DND-41 (cell line): ENCODE measurements at regions not wholly inside any gene's neighbourhood (a gene's known extent, or its start where the extent isn't known, plus 50 kb on each side); places are given as distances from the start of the nearest gene placed in this dataset.

Experiments
- EZH2 ChIP-seq: IDR thresholded peaks from 3 replicates; pipeline ENCODE4 v1.6.1; 2012; ENCODE audit warnings: borderline replicate concordance, low read depth, mild to moderate bottlenecking, moderate library complexity, low read length, inconsistent platforms; ENCODE audit not compliant: severe bottlenecking
- TF ChIP-seq, protein P1 (sequence below): IDR thresholded peaks from 2 replicates; pipeline ENCODE4 v1.5.1; 2012; ENCODE audit warnings: borderline replicate concordance, low read length, moderate library complexity, mild to moderate bottlenecking; ENCODE audit not compliant: poor library complexity, severe bottlenecking; ENCODE audit errors: extremely low read depth

DNA sequence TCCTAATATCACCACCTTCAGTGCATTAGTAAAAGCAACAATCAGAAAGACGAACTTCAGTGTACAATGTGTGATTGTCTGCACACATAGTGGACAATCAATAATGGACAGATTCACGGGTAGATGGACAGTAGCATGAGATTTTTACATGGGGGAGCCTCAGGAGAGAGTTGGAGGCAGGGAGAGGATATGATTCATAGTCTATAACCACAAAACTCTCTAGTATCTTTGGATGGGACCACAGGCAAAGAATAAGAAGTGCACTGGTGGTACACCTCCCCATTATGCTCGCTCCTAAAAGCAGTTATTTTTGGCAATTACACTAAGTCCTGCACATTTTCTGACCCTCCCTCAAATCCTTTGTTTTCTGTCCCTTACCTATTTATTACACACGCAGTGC, 624.4 kb upstream of the ACTRT1 start:
- TF ChIP-seq, protein P1, sequence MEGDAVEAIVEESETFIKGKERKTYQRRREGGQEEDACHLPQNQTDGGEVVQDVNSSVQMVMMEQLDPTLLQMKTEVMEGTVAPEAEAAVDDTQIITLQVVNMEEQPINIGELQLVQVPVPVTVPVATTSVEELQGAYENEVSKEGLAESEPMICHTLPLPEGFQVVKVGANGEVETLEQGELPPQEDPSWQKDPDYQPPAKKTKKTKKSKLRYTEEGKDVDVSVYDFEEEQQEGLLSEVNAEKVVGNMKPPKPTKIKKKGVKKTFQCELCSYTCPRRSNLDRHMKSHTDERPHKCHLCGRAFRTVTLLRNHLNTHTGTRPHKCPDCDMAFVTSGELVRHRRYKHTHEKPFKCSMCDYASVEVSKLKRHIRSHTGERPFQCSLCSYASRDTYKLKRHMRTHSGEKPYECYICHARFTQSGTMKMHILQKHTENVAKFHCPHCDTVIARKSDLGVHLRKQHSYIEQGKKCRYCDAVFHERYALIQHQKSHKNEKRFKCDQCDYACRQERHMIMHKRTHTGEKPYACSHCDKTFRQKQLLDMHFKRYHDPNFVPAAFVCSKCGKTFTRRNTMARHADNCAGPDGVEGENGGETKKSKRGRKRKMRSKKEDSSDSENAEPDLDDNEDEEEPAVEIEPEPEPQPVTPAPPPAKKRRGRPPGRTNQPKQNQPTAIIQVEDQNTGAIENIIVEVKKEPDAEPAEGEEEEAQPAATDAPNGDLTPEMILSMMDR, result no peak
- TF ChIP-seq EZH2, result no peak
